ENCODE measurements at regions not wholly inside any gene's neighbourhood (a gene's known extent, or its start where the extent isn't known, plus 50 kb on each side); places are given as distances from the start of the nearest gene placed in this dataset.

DNA sequence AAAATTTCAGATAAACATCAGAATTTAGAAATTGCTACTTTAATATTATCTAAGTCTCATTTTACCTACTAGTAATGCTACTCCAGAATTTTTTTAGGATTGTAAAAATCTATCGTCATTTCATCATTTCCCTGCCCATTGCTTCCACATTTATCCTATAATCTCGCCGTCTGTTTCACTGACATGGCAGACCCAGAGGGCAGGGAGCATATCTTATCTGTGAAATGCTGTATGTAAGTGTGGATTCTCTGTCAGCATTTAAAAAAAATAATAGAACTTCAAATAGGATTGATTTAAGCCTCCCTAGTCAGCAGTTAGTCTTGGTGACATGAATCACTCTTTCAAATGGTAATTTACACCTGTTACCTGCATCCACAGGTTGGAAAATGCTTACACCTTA is 314.4 kb downstream of the PCDH7 start:
- no peaks in the 10 kb centered on the region for H3K27me3 ChIP-seq
- H3K36me3 ChIP-seq: no peaks in the 10 kb centered on the region
- TF ChIP-seq, protein P1, sequence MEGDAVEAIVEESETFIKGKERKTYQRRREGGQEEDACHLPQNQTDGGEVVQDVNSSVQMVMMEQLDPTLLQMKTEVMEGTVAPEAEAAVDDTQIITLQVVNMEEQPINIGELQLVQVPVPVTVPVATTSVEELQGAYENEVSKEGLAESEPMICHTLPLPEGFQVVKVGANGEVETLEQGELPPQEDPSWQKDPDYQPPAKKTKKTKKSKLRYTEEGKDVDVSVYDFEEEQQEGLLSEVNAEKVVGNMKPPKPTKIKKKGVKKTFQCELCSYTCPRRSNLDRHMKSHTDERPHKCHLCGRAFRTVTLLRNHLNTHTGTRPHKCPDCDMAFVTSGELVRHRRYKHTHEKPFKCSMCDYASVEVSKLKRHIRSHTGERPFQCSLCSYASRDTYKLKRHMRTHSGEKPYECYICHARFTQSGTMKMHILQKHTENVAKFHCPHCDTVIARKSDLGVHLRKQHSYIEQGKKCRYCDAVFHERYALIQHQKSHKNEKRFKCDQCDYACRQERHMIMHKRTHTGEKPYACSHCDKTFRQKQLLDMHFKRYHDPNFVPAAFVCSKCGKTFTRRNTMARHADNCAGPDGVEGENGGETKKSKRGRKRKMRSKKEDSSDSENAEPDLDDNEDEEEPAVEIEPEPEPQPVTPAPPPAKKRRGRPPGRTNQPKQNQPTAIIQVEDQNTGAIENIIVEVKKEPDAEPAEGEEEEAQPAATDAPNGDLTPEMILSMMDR (IDR thresholded peaks at IDR 0.05): no peak
- no peak for DNase-seq
- no peaks in the 10 kb centered on the region for H3K4me1 ChIP-seq
- no peak overlapping the region for H3K27ac ChIP-seq
- no peak for ATAC-seq
- no peaks in the 10 kb centered on the region for H3K9me3 ChIP-seq
- 76 to 77% methylated on average over 3 of the region's 3 CpGs for WGBS, 2 donors
- intact Hi-C loops (cut with DNase I): no loop called here
- no peak overlapping the region for H3K4me3 ChIP-seq

DNA sequence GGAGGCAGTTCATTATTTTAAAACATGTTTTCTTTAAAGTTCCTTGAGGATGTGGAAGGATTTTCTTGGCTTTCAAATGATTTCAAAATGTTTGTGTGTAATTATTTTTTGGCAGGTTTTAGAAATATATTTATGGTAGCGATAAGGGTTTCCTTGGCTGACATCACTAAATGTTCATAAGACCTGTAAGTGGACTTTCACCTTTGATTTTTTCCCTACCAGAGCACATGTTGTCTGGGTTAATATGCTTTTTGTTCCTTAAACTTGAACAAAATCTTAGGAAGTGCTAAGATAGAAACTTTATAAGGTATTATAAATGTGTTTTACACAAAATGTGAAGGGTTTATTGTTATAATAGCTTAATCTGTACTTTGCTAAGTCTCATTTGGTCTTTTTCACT is 315.6 kb downstream of the PCDH7 start:
- TF ChIP-seq, protein P1 (IDR thresholded peaks at IDR 0.05): no peak
- no peaks in the 10 kb centered on the region for H3K4me1 ChIP-seq
- no peak overlapping the region for H3K4me3 ChIP-seq
- intact Hi-C loops (cut with DNase I): no loop called here
- WGBS, 2 donors: 89 to 97% methylated on average over 1 of the region's 1 CpG
- H3K27me3 ChIP-seq: no peaks in the 10 kb centered on the region
- H3K9me3 ChIP-seq: no peaks in the 10 kb centered on the region
- no peaks in the 10 kb centered on the region for H3K36me3 ChIP-seq
- no peak overlapping the region for H3K27ac ChIP-seq
- ATAC-seq (no peak), DNase-seq (no peak)

DNA sequence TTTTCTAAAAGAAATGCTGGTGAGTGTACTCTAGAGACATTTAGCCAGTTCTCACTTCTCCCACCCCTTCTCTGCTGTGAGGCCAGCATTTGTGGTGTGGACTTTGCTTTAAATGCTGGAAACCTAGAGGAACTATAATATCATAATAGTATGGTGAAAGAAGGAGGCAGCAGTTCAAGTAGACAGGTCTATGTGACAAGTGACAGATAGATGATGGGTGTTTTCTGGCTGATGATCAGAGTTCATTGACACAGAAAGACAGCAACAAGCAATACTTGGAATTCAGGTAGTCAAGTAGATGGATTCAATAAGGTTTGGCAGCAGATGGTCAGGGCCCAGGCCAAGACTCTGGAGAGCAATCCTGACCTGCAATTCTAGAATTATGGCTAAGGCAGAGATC is 317.5 kb downstream of the PCDH7 start:
- no peak for DNase-seq
- Histone ChIP-seq H3K9me3 (no peaks in the 10 kb centered on the region), H3K36me3 (no peaks in the 10 kb centered on the region), H3K27ac (no peak overlapping the region), H3K4me3 (no peak overlapping the region), H3K27me3 (no peaks in the 10 kb centered on the region), H3K4me1 (peaks cover 0 to 2% (median 0%) of the 10 kb centered on the region in 9 donors)
- TF ChIP-seq, protein P1 (IDR thresholded peaks at IDR 0.05): no peak
- no peak for ATAC-seq
- intact Hi-C loops (cut with DNase I): no loop called here

DNA sequence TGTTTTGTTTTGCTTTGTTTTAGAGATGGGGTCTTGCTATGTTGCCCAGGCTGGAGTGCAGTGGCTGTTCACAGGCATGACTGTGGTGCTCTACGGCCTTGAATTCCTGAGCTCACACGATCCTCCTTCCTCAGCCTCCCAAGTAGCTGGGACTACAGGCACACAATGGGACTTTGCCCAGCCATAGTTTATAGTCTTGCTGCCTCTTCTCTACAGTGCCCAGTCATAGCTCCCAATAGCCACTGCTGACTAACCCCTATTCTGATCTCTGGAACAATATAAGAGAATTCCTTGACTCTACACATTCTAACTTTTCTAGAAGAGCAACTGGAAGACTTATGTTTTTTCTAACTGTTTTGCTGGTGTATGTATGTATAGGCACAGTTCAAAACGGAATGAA is 319.2 kb downstream of the PCDH7 start:
- Histone ChIP-seq H3K27ac (no peak overlapping the region), H3K27me3 (no peaks in the 10 kb centered on the region), H3K4me1 (peaks cover 0 to 2% (median 0%) of the 10 kb centered on the region in 9 donors), H3K36me3 (no peaks in the 10 kb centered on the region), H3K4me3 (no peak overlapping the region), H3K9me3 (no peaks in the 10 kb centered on the region)
- no peak for DNase-seq
- 85 to 90% methylated on average over 3 of the region's 3 CpGs for WGBS, 2 donors
- intact Hi-C loops (cut with DNase I): no loop called here
- ATAC-seq: no peak
- TF ChIP-seq, protein P1 (IDR thresholded peaks at IDR 0.05): no peak

DNA sequence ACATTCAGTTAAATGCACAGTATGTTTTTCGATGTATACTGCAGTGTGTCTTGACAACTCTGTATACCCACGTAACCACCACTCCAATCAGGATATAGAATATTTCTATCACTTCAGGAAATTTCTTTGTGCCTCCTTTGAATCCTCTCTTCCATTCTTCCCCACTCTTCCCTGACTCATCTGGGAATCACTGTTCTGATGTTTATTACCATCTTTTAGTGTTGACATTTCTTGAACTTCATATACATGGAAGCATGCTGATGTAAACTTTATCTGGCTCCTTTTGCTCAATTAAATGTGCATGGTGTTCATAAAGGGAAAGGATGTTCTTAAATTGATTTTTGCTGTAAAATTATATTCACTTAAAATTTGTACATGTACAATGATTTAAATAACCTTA is 319.9 kb downstream of the PCDH7 start:
- ATAC-seq (no peak), DNase-seq (no peak)
- Histone ChIP-seq H3K9me3 (no peaks in the 10 kb centered on the region), H3K27me3 (no peaks in the 10 kb centered on the region), H3K4me3 (no peak overlapping the region), H3K27ac (no peak overlapping the region), H3K36me3 (no peaks in the 10 kb centered on the region), H3K4me1 (peaks cover 0 to 7% (median 0%) of the 10 kb centered on the region in 9 donors)
- 47 to 52% methylated on average over 2 of the region's 2 CpGs for WGBS, 2 donors
- intact Hi-C loops (cut with DNase I): loop anchor here in 2 of 10 donors (10.0 kb wide), 1 partner anchor 635 kb away; no protein-coding TSS in a partner anchor
- TF ChIP-seq, protein P1 (IDR thresholded peaks at IDR 0.05): no peak
